Fibroblast of lung (primary cell): ENCODE measurements at regions not wholly inside any gene's neighbourhood (a gene's known extent, or its start where the extent isn't known, plus 50 kb on each side); places are given as distances from the start of the nearest gene placed in this dataset.

Source experiments
- DNase-seq, 2 donors: peaks; one replicate each; pipeline versions ENCODE4 v3.0.0 to v3.0.0-alpha.2; 2010; ENCODE audit warnings: low read depth in 2 of 2
- H2AFZ ChIP-seq: 2 replicates; pipeline ENCODE4 v1.5.1; 2012; ENCODE audit warnings: low read length, control low read depth, inconsistent platforms
- H3K27ac ChIP-seq: 2 replicates; pipeline ENCODE4 v1.5.1; 2011; ENCODE audit warnings: low read length, control low read depth; ENCODE audit not compliant: insufficient read depth
- H3K27me3 ChIP-seq: 2 replicates; pipeline ENCODE4 v1.5.1; 2011; ENCODE audit warnings: mild to moderate bottlenecking, low read length; ENCODE audit not compliant: control insufficient read depth, insufficient read depth
- H3K36me3 ChIP-seq: 2 replicates; pipeline ENCODE4 v1.5.1; 2011; ENCODE audit warnings: low read length; ENCODE audit not compliant: control insufficient read depth, insufficient read depth
- H3K4me1 ChIP-seq: 2 replicates; pipeline ENCODE4 v1.5.1; 2011; ENCODE audit warnings: low read length; ENCODE audit not compliant: control insufficient read depth, insufficient read depth; ENCODE audit errors: extremely low read depth
- H3K4me2 ChIP-seq: 2 replicates; pipeline ENCODE4 v1.5.1; 2011; ENCODE audit warnings: low read length, control low read depth; ENCODE audit not compliant: insufficient read depth; ENCODE audit errors: extremely low read depth
- H3K4me3 ChIP-seq, 4 experiments: fragments of 200-600 bp in 1 of 4; sonication (generic) in 1 of 4; replicated peaks in 1 of 4; 2 replicates each; pipeline ENCODE4 v1.5.1; 2011 to 2016; ENCODE audit warnings: low read length in 4 of 4, low read depth in 3 of 4, mild to moderate bottlenecking in 3 of 4, control low read depth in 2 of 4, inconsistent platforms in 1 of 4, mixed read lengths in 1 of 4; ENCODE audit not compliant: insufficient read depth in 1 of 4; ENCODE audit errors: control extremely low read depth in 1 of 4
- H3K79me2 ChIP-seq: 2 replicates; pipeline ENCODE4 v1.5.1; 2012; ENCODE audit warnings: mild to moderate bottlenecking, low read length, inconsistent platforms; ENCODE audit not compliant: control insufficient read depth, insufficient read depth
- H3K9ac ChIP-seq: 2 replicates; pipeline ENCODE4 v1.5.1; 2011; ENCODE audit warnings: mild to moderate bottlenecking, low read length, control low read depth; ENCODE audit not compliant: insufficient read depth
- H3K9me3 ChIP-seq: 2 replicates; pipeline ENCODE4 v1.5.1; 2012; ENCODE audit warnings: low read depth, low read length; ENCODE audit not compliant: control insufficient read depth, insufficient read depth
- H4K20me1 ChIP-seq: 2 replicates; pipeline ENCODE4 v1.5.1; 2011; ENCODE audit warnings: low read length; ENCODE audit not compliant: control insufficient read depth, insufficient read depth; ENCODE audit errors: extremely low read depth
- CTCF ChIP-seq, 2 donors: IDR thresholded peaks in 1 of 2; conservative IDR thresholded peaks in 1 of 2; 1 replicate in 1 of 2; 2 replicates in 1 of 2; pipeline ENCODE4 v1.5.1; 2011 to 2012; ENCODE audit warnings: low read length in 2 of 2, control low read depth in 1 of 2, inconsistent platforms in 1 of 2, low read depth in 1 of 2, mild to moderate bottlenecking in 1 of 2
- EZH2 ChIP-seq: IDR thresholded peaks from 2 replicates; pipeline ENCODE4 v1.5.1; 2012; ENCODE audit warnings: low read length, control low read depth, mild to moderate bottlenecking; ENCODE audit errors: missing control alignments

DNA sequence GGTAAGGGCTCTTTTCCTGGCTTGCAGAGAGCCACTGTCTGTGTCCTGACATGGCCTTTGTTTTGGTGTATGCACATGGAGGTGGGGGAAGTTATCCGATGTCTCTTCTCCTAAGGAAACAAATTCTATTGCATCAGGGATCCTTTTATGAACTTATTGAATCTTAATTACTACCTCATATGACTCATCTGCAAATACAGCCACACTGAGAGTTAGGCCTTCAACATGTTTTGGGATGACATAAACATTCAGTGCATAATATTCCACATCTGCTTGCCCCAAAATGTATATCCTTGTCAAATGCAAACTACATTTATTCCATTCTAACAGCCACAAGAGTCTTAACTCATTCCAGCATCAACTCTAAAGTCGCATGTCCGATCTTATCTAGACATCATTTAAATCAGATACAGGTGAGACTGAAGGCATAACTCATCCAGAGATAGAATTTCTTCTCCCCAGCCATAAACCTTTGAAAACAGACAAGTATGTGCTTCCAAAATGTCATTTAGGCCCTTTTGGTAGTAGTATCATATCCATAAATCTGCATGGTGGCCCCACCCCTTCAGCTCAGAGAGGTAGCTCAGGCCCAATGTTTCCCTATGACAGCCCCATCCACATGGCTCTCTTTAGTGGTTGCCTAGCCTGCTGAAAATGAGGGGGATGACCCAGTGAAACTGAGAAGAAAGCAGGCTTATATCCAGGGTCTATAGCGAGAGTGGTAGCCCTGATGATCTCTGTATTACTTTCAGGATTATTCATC is 289.5 kb upstream of the ALCAM start:
- no peaks in the 10 kb centered on the region for H3K4me1 ChIP-seq

DNA sequence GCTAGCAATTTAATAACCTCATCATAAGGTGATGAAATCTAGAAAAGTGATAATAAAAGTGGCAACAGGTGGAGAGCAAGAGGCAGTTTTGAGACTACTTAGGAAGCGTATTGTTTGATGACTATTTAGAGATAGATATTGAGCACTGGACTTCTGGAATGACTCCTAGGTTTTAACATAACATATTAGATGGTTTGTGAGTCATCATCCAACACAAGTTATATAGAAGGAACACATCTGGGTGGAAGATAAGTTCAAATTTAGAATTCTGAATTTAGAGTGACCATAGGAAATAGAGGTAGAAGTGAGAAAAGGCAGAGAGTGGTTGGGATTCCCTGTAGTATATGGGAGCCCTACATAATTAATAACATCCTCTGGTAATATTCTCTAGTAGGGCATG is 282.8 kb upstream of the ALCAM start:
- no peak overlapping the region for H3K4me2 ChIP-seq
- no peaks in the 10 kb centered on the region for H4K20me1 ChIP-seq
- H3K4me1 ChIP-seq = no peaks in the 10 kb centered on the region
- peak in 1 of 2 donors; percentile 4 for DNase-seq
- H3K27ac ChIP-seq = no peak overlapping the region
- no peak overlapping the region for H3K9ac ChIP-seq
- no peaks in the 10 kb centered on the region for H3K27me3 ChIP-seq
- H3K79me2 ChIP-seq = no peaks in the 10 kb centered on the region
- TF ChIP-seq EZH2 = no peak
- no peak for TF ChIP-seq CTCF (conservative IDR thresholded peaks at IDR 0.05 in 1 of 2, IDR thresholded peaks at IDR 0.05 in 1 of 2; ENCODE audit: low read depth in 1 of 2, low read length in 2 of 2)
- H2AFZ ChIP-seq = no peak overlapping the region
- H3K4me3 ChIP-seq = no peak overlapping the region
- no peaks in the 10 kb centered on the region for H3K36me3 ChIP-seq
- no peaks in the 10 kb centered on the region for H3K9me3 ChIP-seq

More for the DNA sequence above, 289.5 kb upstream of the ALCAM start:
- TF ChIP-seq EZH2 = no peak
- no peak for TF ChIP-seq CTCF (conservative IDR thresholded peaks at IDR 0.05 in 1 of 2, IDR thresholded peaks at IDR 0.05 in 1 of 2; ENCODE audit: low read depth in 1 of 2, low read length in 2 of 2)
- Histone ChIP-seq H4K20me1 (no peaks in the 10 kb centered on the region), H3K27me3 (no peaks in the 10 kb centered on the region), H3K9me3 (no peaks in the 10 kb centered on the region), H3K4me3 (no peak overlapping the region), H3K4me2 (no peak overlapping the region), H2AFZ (no peak overlapping the region), H3K79me2 (no peaks in the 10 kb centered on the region), H3K36me3 (no peaks in the 10 kb centered on the region), H3K9ac (no peak overlapping the region), H3K27ac (no peak overlapping the region)
- DNase-seq = no peak

DNA sequence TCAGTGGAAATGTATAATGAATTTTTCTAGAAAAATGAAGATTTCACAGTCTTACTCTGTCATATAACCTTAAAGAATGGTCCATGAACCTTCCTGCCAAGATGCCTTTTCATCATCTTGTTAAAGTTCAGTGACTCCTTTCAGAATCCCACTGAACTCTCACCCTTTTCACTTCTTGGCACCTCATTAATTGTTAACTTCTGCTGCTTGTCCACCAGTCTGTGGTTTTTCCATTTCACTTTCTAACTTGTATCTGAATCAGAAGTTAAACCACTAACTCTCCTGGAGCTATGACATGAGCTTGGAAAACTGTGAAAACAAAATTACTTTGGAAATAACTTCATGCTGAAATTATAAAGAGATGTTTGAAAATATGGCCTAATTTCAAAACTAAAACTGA is 281.2 kb upstream of the ALCAM start:
- no peaks in the 10 kb centered on the region for H3K27me3 ChIP-seq
- no peak overlapping the region for H2AFZ ChIP-seq
- H3K9ac ChIP-seq = no peak overlapping the region
- H3K79me2 ChIP-seq = no peaks in the 10 kb centered on the region
- no peaks in the 10 kb centered on the region for H3K36me3 ChIP-seq
- H3K9me3 ChIP-seq = no peaks in the 10 kb centered on the region
- H3K4me1 ChIP-seq = no peaks in the 10 kb centered on the region
- H3K4me3 ChIP-seq = no peak overlapping the region
- H4K20me1 ChIP-seq = no peaks in the 10 kb centered on the region
- TF ChIP-seq CTCF (conservative IDR thresholded peaks at IDR 0.05 in 1 of 2, IDR thresholded peaks at IDR 0.05 in 1 of 2; ENCODE audit: low read depth in 1 of 2, low read length in 2 of 2) = no peak
- no peak for TF ChIP-seq EZH2
- no peak overlapping the region for H3K4me2 ChIP-seq
- no peak overlapping the region for H3K27ac ChIP-seq
- peak; percentile 9 to 20 for DNase-seq
